ENCODE measurements at regions not wholly inside any gene's neighbourhood (a gene's known extent, or its start where the extent isn't known, plus 50 kb on each side); places are given as distances from the start of the nearest gene placed in this dataset.

DNA sequence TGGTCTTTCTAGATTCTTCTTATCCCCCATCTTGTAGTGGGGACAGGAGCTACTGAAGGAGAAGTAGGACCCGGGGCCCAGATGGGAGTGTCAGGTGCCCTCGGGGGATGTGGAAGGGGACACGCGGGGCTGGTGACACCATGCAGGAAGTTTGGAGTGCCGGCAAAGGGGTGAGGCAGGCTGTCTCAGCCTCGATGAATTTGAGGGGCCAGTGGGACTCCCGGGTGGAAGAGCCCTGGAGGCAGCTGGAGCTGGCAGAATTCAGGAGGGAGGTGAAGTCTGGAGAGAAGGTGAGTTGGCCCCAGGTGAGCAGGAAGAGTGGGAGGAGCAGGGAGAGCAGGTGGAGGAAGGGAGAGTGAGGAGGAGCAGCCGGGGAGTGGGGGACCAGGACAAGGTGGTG, 101.7 kb downstream of the CPZ start:
- no peak for TF ChIP-seq CTCF (IDR thresholded peaks at IDR 0.05)
- no peak for TF ChIP-seq POLR2A (IDR thresholded peaks at IDR 0.05)
